ENCODE measurements at regions not wholly inside any gene's neighbourhood (a gene's known extent, or its start where the extent isn't known, plus 50 kb on each side); places are given as distances from the start of the nearest gene placed in this dataset.

DNA sequence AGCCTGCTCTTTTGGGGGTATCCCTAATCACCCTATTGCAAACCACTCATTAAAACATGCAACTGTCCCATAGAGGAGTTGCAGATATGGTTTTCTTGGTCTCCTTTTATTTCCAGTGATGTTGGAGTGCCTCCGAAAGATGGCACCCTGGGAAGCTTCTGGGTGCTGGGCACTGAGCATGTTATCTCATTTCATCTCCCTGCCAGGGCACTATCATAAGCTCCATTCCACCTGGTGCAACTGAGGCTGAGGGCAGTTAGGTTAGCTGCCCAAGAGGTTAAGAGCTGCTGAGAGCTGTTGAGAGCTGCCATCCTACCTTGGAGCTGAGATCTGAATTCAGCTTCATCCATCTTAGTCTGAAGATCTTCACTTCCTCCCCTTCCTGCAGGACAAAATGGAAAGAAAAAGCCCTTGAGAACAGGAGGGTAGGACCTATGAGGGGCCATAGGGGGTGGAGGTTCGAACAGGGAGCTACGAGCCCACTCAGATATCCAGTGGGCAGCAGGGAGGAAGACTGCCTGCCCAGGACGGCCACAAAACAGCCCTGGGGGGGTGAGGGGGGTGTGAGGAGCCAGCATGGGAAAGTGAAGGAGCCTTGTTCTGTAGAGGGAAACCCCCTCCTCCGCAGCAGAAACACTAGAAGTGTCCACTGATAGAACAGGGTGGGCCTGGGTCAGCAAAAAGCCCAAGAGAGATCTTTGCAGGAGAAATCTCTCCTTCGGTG, 202.5 kb downstream of the ZFP36L2 start:
- Histone ChIP-seq H3K4me1 (peaks cover 9% of the 10 kb centered on the region; the same call in 1 of the 2 replicates), H3K9me3 (replicated peaks) (peaks cover 7% of the 10 kb centered on the region), H3K36me3 (no peaks in the 10 kb centered on the region), H3K4me3 (no peak overlapping the region), H3K27me3 (no peaks in the 10 kb centered on the region), H3K27ac (no peak overlapping the region)
- no peak for DNase-seq

GRCh38 chr2:43022896-43023295, 203.5 kb downstream of the ZFP36L2 start:
- peaks cover 9% of the 10 kb centered on the region; the same call in 1 of the 2 replicates for H3K4me1 ChIP-seq
- H3K4me3 ChIP-seq, result no peak overlapping the region
- H3K27ac ChIP-seq, result no peak overlapping the region
- H3K9me3 ChIP-seq (replicated peaks), result peaks cover 7% of the 10 kb centered on the region
- no peaks in the 10 kb centered on the region for H3K27me3 ChIP-seq
- DNase-seq, result no peak
- H3K36me3 ChIP-seq, result no peaks in the 10 kb centered on the region

DNA sequence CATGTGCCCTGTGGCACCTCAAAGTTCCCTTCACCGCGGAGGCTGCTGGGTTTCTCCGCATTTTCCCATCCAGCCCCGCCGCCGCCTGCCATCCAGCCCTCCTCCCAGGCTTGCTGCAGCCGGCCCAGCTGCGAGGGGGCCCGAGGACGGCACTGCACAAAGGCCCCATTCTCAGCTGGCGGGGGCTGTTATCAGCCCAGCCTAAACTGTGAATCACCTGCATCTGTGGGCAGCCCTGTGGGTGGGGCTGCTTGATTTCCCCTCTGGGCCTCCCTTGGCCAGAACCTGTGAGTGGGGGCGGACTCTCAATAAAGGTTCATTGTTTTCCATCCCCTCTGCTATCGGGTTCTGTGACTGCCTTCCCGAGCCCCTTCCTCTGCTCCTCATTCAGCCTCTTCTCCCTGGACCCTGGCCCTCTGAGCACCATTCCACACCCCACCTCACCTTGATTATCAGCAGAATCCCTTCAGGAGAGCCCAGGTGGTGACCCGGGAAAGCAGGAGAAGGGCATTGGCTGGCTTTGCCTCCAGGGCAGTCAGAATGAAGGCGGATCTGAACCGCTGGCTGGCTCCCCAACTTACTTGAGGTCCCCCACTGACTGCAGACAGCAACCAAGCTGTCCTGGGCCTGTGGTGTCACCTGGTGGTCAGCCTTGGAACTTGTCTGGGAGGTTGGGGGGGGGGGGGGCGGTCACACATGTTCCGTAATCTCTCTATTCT, 204.5 kb downstream of the ZFP36L2 start:
- no peaks in the 10 kb centered on the region for H3K36me3 ChIP-seq
- H3K27ac ChIP-seq, result no peak overlapping the region
- H3K4me3 ChIP-seq, result no peak overlapping the region
- DNase-seq, result no peak
- no peaks in the 10 kb centered on the region for H3K27me3 ChIP-seq
- peaks cover 9% of the 10 kb centered on the region; the same call in 1 of the 2 replicates for H3K4me1 ChIP-seq
- peaks cover 7% of the 10 kb centered on the region for H3K9me3 ChIP-seq (replicated peaks)

DNA sequence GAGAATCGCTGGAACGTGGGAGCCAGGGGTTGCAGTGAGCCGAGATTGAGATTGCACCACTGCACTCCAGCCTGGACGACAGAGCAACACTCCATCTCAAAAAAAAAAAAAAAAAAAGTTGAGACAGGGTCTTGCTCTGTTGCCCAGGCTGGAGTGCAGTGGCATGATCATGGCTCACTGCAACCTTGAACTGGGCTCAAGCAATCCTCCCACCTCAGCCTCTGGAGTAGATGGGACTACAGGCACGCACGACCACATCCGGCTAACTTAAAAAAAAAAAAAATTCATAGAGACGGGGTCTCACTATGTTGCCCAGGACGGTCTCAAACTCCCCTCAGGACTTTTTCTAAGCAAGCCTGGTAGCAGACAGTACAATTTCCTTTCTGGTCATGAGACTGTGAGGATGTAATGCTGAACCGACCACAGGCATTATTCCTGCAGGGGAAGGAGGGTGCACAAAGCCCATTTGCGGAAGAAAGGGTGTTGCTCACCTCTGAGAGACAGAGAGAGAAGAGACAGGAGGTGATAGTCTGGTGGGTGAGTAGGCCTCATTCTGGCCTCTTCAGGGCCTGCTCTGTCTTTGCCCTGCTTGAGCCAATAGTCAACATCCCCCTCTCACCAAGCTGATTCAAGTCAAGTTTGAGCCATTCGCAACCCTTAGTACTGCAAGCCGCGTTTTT, 205.3 kb downstream of the ZFP36L2 start:
- Histone ChIP-seq H3K36me3 (no peaks in the 10 kb centered on the region), H3K4me1 (peaks cover 9% of the 10 kb centered on the region; the same call in 1 of the 2 replicates), H3K27ac (no peak overlapping the region), H3K4me3 (no peak overlapping the region), H3K9me3 (replicated peaks) (peaks cover 7% of the 10 kb centered on the region), H3K27me3 (no peaks in the 10 kb centered on the region)
- DNase-seq, result no peak

DNA sequence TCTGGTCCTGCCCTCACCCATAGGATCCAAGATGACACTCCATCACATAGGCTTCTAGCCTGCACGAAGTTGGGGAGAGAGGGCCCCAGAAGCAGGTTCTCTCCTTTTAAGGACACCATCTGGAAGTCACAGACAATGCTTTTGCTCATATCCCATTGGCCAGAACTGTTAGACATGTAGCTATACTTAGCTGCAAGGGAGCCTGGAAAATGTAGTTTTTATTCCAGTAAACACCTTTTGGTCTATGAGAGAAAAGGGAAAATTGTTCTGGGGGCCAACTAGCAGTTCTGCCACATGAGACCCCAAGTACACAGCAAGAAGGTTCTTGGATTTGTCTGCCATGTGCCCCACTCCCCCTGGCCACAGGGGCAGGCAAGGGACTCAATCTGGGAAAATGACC, 206.1 kb downstream of the ZFP36L2 start:
- no peak overlapping the region for H3K27ac ChIP-seq
- no peak for DNase-seq

DNA sequence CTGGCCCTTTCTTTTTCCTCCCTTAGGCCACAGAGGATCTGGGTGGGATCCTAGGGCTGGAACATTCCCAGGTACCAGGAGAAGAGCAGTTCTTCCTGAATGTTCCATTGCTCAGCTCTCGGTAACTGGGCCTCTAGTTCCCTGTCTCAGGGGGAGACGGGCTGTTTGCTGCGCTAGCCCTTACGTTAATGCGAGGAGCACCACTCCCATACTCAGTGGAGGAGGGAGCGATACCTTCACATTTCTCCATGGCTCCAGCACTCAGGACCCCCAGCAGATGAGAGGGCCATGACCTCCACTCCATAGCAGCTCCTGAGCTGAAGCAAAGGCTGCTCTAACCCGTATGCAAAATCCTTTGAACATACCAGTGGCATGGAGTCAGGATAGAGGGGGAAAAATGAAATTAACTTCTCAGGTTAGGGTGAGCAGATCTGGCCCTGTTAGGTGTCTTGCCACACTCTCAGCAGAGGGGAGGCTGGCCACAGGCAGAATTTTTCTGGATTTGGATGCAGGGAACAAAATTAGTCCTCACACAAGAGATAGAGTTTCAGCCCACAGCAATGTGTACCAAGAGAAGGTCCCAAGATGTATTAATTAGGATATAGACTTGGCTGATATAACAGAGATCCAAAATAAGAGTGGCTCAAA, 206.7 kb downstream of the ZFP36L2 start:
- Histone ChIP-seq H3K4me1 (peaks cover 5% of the 10 kb centered on the region; the same call in 1 of the 2 replicates), H3K36me3 (no peaks in the 10 kb centered on the region), H3K27ac (no peak overlapping the region), H3K9me3 (replicated peaks) (peaks cover 7% of the 10 kb centered on the region), H3K4me3 (no peak overlapping the region), H3K27me3 (no peaks in the 10 kb centered on the region)
- DNase-seq, result no peak

More for the DNA sequence above, 206.1 kb downstream of the ZFP36L2 start:
- Histone ChIP-seq H3K4me1 (peaks cover 9% of the 10 kb centered on the region; the same call in 1 of the 2 replicates), H3K9me3 (replicated peaks) (peaks cover 7% of the 10 kb centered on the region), H3K36me3 (no peaks in the 10 kb centered on the region), H3K27me3 (no peaks in the 10 kb centered on the region), H3K4me3 (no peak overlapping the region)

GRCh38 chr2:43019025-43019367, 207.4 kb downstream of the ZFP36L2 start:
- H3K9me3 ChIP-seq (replicated peaks), result peaks cover 7% of the 10 kb centered on the region
- no peaks in the 10 kb centered on the region for H3K4me1 ChIP-seq
- H3K27me3 ChIP-seq, result no peaks in the 10 kb centered on the region
- H3K27ac ChIP-seq, result no peak overlapping the region
- no peaks in the 10 kb centered on the region for H3K36me3 ChIP-seq
- no peak overlapping the region for H3K4me3 ChIP-seq
- DNase-seq, result no peak

DNA sequence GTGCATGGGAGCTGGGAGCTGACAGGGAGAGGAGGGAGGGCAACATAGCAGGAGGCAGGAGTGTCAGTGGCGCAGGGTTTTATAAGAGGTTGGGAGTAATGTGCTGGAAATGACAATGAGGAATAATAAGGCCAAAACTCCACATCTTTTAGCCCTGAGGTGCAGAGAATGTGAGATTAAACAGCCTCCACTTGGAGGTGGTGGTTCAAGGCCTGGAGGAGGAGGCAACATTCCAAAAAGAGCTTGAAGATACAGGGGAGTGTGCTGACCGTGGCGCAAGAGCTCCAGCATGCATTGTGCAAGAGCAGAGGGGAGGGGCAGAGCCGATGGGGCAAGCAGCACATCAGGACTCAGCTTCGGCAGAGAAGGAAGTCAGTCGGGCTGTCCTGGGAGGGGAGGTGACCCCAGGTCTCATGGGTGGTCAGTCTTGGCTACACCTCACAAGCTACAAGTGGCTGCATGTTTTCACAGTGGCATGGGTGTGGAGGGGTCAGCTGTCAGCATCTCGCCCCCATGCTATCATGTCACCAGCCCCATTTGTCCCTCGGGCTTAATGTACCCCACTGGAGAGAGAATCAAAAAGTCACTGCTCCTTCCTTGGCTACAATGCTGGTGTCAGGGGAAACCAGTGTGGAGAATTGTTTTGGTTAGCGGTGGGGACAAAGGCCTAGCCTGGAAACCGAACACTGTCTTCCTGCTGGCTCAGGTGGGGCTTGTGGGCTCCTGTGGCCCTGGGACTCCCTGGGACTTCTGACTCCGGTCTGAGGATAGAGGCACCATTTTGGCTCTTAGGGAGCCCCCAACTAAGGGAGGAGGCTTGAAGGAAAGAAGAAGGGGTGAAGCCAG, 208.0 kb downstream of the ZFP36L2 start:
- Histone ChIP-seq H3K4me3 (no peak overlapping the region), H3K9me3 (replicated peaks) (peaks cover 7% of the 10 kb centered on the region), H3K27ac (no peak overlapping the region), H3K27me3 (no peaks in the 10 kb centered on the region), H3K36me3 (no peaks in the 10 kb centered on the region), H3K4me1 (no peaks in the 10 kb centered on the region)
- DNase-seq, result no peak

- no peak overlapping the region for H3K27ac ChIP-seq
- no peaks in the 10 kb centered on the region for H3K4me1 ChIP-seq
- H3K36me3 ChIP-seq, result no peaks in the 10 kb centered on the region
- 0 out of 2 replicates have a peak, but pooled peaks cover 3% of the 10 kb centered on the region for H3K9me3 ChIP-seq (replicated peaks)
- H3K4me3 ChIP-seq, result no peak overlapping the region
- no peaks in the 10 kb centered on the region for H3K27me3 ChIP-seq
- no peak for DNase-seq
These were observed 212.5 kb downstream of the ZFP36L2 start for GRCh38 chr2:43013821-43014345.

- Histone ChIP-seq H3K4me1 (no peaks in the 10 kb centered on the region), H3K27ac (no peak overlapping the region), H3K27me3 (no peaks in the 10 kb centered on the region), H3K9me3 (replicated peaks) (0 out of 2 replicates have a peak, but pooled peaks cover 3% of the 10 kb centered on the region), H3K4me3 (no peak overlapping the region), H3K36me3 (no peaks in the 10 kb centered on the region)
- no peak for DNase-seq
These were observed 213.4 kb downstream of the ZFP36L2 start for GRCh38 chr2:43012966-43013365.

GRCh38 chr2:43011158-43011491, 215.3 kb downstream of the ZFP36L2 start:
- no peak for DNase-seq
- Histone ChIP-seq H3K27me3 (no peaks in the 10 kb centered on the region), H3K27ac (no peak overlapping the region), H3K4me3 (no peak overlapping the region), H3K36me3 (no peaks in the 10 kb centered on the region), H3K9me3 (replicated peaks) (0 out of 2 replicates have a peak, but pooled peaks cover 3% of the 10 kb centered on the region), H3K4me1 (no peaks in the 10 kb centered on the region)

DNA sequence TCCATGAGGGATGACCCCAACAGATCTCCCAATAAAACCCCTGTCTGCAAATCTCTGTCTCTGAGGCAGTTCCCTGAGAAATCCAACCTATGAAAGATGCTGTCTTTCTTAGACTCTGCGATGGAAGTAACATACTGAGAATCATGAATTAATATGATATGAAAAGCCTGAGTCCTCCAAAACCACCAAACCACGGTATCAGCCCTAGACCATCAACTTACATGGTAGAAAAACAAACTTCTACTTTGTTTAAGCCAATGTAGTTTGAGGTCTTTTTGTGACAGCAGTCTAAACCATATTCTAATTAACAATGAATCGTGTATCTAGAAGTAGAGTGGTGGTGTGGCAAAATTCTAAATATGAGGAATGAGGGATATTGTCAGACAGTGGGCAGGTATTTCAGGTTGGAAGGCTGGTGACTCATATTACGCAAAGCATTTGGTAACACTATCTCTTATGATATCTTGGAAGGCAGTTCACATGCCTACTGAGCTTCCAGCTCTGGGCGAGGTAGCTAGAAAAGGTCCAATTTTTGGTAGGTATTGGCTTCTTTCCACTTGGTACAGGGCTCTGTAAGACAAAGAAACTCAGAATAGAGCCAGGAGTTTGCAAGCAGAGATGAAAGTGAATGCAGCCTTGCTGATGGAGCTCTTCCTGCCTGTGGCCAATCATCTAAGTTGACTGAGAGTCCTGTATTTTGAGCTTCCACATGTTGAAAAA, 215.8 kb downstream of the ZFP36L2 start:
- no peak overlapping the region for H3K27ac ChIP-seq

DNA sequence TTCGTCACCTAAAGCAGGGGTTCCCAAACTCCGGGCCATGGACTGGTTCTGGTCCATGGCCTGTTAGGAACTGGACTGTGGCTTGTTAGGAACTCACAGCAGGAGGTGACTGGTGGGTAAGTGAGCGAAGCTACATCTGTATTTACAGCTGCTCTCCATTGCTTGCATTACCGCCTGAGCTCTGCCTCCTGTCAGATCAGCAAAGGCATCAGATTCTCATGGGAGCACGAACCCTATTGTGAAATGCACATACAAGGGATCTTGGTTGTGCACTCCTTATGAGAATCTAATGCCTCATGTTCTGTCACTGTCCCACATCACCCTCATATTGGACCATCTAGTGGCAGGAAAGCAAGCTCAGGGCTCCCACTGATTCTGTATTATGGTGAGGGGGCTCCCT, 217.0 kb downstream of the ZFP36L2 start:
- 0 out of 2 replicates have a peak, but pooled peaks cover 3% of the 10 kb centered on the region for H3K9me3 ChIP-seq (replicated peaks)
- peaks cover 3% of the 10 kb centered on the region; the same call in 1 of the 2 replicates for H3K4me1 ChIP-seq
- no peaks in the 10 kb centered on the region for H3K27me3 ChIP-seq
- H3K27ac ChIP-seq, result no peak overlapping the region
- no peak for DNase-seq
- H3K4me3 ChIP-seq, result no peak overlapping the region
- H3K36me3 ChIP-seq, result no peaks in the 10 kb centered on the region

More for the DNA sequence above, 215.8 kb downstream of the ZFP36L2 start:
- Histone ChIP-seq H3K9me3 (replicated peaks) (0 out of 2 replicates have a peak, but pooled peaks cover 3% of the 10 kb centered on the region), H3K36me3 (no peaks in the 10 kb centered on the region), H3K4me1 (no peaks in the 10 kb centered on the region), H3K4me3 (no peak overlapping the region), H3K27me3 (no peaks in the 10 kb centered on the region)
- DNase-seq, result no peak

Measured in SJCRH30 (cell line).